ENCODE measurements at regions not wholly inside any gene's neighbourhood (a gene's known extent, or its start where the extent isn't known, plus 50 kb on each side); places are given as distances from the start of the nearest gene placed in this dataset.

DNA sequence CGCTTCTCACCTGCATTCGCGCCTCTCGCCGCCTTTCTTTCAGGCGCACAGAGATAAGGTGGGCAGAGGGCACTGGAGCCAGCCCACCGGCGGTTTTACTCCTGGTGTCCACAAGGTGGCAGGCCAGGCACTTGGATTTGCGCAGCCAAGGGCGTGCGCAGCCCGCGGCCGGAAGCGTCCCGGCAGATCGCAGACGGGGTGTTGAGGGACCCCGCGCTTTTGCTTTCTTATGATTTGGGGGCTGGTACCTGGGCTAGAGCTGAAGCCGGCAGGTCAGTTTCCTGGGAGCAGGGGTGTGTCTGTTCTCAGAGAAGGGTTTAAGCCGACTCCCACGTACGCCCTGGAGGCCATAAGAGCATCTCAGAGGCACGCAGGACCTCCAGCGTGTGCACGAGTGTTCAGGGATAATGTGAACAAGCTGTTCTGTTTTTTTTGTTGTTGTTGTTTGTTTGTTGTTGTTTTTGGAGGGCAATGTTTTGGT lies 305.6 kb upstream of the CXCR4 start (continued):
- TF ChIP-seq, protein P1, sequence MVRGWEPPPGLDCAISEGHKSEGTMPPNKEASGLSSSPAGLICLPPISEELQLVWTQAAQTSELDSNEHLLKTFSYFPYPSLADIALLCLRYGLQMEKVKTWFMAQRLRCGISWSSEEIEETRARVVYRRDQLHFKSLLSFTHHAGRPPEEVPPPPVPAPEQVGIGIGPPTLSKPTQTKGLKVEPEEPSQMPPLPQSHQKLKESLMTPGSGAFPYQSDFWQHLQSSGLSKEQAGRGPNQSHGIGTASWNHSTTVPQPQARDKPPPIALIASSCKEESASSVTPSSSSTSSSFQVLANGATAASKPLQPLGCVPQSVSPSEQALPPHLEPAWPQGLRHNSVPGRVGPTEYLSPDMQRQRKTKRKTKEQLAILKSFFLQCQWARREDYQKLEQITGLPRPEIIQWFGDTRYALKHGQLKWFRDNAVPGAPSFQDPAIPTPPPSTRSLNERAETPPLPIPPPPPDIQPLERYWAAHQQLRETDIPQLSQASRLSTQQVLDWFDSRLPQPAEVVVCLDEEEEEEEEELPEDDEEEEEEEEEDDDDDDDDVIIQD (CRISPR knock-in tag; IDR thresholded peaks at IDR 0.05) = no peak
- no peak for TF ChIP-seq CHCHD3 (CRISPR knock-in tag; IDR thresholded peaks at IDR 0.05)
- TF ChIP-seq, protein P2, sequence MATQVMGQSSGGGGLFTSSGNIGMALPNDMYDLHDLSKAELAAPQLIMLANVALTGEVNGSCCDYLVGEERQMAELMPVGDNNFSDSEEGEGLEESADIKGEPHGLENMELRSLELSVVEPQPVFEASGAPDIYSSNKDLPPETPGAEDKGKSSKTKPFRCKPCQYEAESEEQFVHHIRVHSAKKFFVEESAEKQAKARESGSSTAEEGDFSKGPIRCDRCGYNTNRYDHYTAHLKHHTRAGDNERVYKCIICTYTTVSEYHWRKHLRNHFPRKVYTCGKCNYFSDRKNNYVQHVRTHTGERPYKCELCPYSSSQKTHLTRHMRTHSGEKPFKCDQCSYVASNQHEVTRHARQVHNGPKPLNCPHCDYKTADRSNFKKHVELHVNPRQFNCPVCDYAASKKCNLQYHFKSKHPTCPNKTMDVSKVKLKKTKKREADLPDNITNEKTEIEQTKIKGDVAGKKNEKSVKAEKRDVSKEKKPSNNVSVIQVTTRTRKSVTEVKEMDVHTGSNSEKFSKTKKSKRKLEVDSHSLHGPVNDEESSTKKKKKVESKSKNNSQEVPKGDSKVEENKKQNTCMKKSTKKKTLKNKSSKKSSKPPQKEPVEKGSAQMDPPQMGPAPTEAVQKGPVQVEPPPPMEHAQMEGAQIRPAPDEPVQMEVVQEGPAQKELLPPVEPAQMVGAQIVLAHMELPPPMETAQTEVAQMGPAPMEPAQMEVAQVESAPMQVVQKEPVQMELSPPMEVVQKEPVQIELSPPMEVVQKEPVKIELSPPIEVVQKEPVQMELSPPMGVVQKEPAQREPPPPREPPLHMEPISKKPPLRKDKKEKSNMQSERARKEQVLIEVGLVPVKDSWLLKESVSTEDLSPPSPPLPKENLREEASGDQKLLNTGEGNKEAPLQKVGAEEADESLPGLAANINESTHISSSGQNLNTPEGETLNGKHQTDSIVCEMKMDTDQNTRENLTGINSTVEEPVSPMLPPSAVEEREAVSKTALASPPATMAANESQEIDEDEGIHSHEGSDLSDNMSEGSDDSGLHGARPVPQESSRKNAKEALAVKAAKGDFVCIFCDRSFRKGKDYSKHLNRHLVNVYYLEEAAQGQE (IDR thresholded peaks at IDR 0.05; ENCODE audit: borderline replicate concordance) = peak; percentile 74
- TF ChIP-seq, protein P2 (CRISPR knock-in tag; IDR thresholded peaks at IDR 0.05; ENCODE audit: low read depth) = no peak
- TF ChIP-seq, protein P3, sequence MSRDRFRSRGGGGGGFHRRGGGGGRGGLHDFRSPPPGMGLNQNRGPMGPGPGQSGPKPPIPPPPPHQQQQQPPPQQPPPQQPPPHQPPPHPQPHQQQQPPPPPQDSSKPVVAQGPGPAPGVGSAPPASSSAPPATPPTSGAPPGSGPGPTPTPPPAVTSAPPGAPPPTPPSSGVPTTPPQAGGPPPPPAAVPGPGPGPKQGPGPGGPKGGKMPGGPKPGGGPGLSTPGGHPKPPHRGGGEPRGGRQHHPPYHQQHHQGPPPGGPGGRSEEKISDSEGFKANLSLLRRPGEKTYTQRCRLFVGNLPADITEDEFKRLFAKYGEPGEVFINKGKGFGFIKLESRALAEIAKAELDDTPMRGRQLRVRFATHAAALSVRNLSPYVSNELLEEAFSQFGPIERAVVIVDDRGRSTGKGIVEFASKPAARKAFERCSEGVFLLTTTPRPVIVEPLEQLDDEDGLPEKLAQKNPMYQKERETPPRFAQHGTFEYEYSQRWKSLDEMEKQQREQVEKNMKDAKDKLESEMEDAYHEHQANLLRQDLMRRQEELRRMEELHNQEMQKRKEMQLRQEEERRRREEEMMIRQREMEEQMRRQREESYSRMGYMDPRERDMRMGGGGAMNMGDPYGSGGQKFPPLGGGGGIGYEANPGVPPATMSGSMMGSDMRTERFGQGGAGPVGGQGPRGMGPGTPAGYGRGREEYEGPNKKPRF (IDR thresholded peaks at IDR 0.05; ENCODE audit: low read depth, low read length) = no peak
- no peak for TF ChIP-seq CREBBP (IDR thresholded peaks at IDR 0.05; ENCODE audit: low read depth, low read length)
- TF ChIP-seq ETV1 (tag; conservative IDR thresholded peaks at IDR 0.05; ENCODE audit: low read depth) = peak; percentile 88
- no peak for TF ChIP-seq SRSF3 (IDR thresholded peaks at IDR 0.05; ENCODE audit: insufficient read depth, low read length)
- TF ChIP-seq ESRRA (IDR thresholded peaks at IDR 0.05; ENCODE audit: borderline replicate concordance, low read depth) = peak; percentile 45; the same call in 1 of the 2 replicates
- TF ChIP-seq JUND (IDR thresholded peaks at IDR 0.05; ENCODE audit: borderline replicate concordance, low read depth, low read length) = no peak
- TF ChIP-seq JUND (tag; IDR thresholded peaks at IDR 0.05; ENCODE audit: borderline replicate concordance, low read depth, low read length) = no peak
- TF ChIP-seq, protein P4, sequence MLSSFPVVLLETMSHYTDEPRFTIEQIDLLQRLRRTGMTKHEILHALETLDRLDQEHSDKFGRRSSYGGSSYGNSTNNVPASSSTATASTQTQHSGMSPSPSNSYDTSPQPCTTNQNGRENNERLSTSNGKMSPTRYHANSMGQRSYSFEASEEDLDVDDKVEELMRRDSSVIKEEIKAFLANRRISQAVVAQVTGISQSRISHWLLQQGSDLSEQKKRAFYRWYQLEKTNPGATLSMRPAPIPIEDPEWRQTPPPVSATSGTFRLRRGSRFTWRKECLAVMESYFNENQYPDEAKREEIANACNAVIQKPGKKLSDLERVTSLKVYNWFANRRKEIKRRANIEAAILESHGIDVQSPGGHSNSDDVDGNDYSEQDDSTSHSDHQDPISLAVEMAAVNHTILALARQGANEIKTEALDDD (IDR thresholded peaks at IDR 0.05) = no peak
- no peak for TF ChIP-seq RFX1 (IDR thresholded peaks at IDR 0.05)
- TF ChIP-seq, protein P5, sequence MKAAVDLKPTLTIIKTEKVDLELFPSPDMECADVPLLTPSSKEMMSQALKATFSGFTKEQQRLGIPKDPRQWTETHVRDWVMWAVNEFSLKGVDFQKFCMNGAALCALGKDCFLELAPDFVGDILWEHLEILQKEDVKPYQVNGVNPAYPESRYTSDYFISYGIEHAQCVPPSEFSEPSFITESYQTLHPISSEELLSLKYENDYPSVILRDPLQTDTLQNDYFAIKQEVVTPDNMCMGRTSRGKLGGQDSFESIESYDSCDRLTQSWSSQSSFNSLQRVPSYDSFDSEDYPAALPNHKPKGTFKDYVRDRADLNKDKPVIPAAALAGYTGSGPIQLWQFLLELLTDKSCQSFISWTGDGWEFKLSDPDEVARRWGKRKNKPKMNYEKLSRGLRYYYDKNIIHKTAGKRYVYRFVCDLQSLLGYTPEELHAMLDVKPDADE (conservative IDR thresholded peaks at IDR 0.05; ENCODE audit: control insufficient read depth, low read depth, low read length) = no peak
